GM12878 (cell line): ENCODE measurements at regions not wholly inside any gene's neighbourhood (a gene's known extent, or its start where the extent isn't known, plus 50 kb on each side); places are given as distances from the start of the nearest gene placed in this dataset.

ENCODE experiments used
- CEBPB ChIP-seq, 2 experiments: fragments of 150-350 bp in 1 of 2; IDR thresholded peaks; 2 replicates each; pipeline ENCODE4 v1.6.1; 2012 to 2014; ENCODE audit warnings: low read depth in 2 of 2, low read length in 2 of 2, borderline replicate concordance in 1 of 2, inconsistent platforms in 1 of 2
- CTCF ChIP-seq, 3 experiments: IDR thresholded peaks in 2 of 3; conservative IDR thresholded peaks in 1 of 3; 2 replicates each; pipeline ENCODE4 v1.5.1; 2011; ENCODE audit warnings: low read depth in 3 of 3, low read length in 3 of 3, mild to moderate bottlenecking in 3 of 3, control low read depth in 2 of 3, moderate library complexity in 2 of 3, inconsistent platforms in 1 of 3, mixed read lengths in 1 of 3; ENCODE audit not compliant: control insufficient read depth in 2 of 3, insufficient read depth in 1 of 3; ENCODE audit errors: extremely low read depth in 1 of 3
- POLR2A ChIP-seq: IDR thresholded peaks from 2 replicates; pipeline ENCODE4 v1.6.1; 2011; ENCODE audit warnings: low read depth, mild to moderate bottlenecking, low read length
- RAD21 ChIP-seq: IDR thresholded peaks from 2 replicates; pipeline ENCODE4 v1.6.1; 2011; ENCODE audit warnings: mild to moderate bottlenecking, low read depth, low read length, moderate library complexity; ENCODE audit not compliant: insufficient read depth
- SMC3 ChIP-seq: IDR thresholded peaks from 2 replicates; pipeline ENCODE4 v1.6.1; 2011; ENCODE audit warnings: low read length, improper control_type of control experiment, borderline replicate concordance

GRCh38 chr1:182261655-182262054 is 129.9 kb downstream of the GLUL start:
- TF ChIP-seq CEBPB (IDR thresholded peaks at IDR 0.05; ENCODE audit: borderline replicate concordance in 1 of 2, low read depth in 2 of 2, low read length in 2 of 2), result no peak
- TF ChIP-seq POLR2A, result no peak
- TF ChIP-seq CTCF (IDR thresholded peaks at IDR 0.05 in 2 of 3, conservative IDR thresholded peaks at IDR 0.05 in 1 of 3; ENCODE audit: control insufficient read depth in 2 of 3, extremely low read depth in 1 of 3, insufficient read depth in 1 of 3, low read depth in 3 of 3, low read length in 3 of 3), result no peak
- no peak for TF ChIP-seq RAD21
- no peak for TF ChIP-seq SMC3
